ENCODE measurements at regions not wholly inside any gene's neighbourhood (a gene's known extent, or its start where the extent isn't known, plus 50 kb on each side); places are given as distances from the start of the nearest gene placed in this dataset.

- no peak overlapping the region for H3K4me3 ChIP-seq (ENCODE audit: low read depth, low read length)
- no peak for TF ChIP-seq CTCF (IDR thresholded peaks at IDR 0.05; ENCODE audit: low read depth, low read length)
Measured at GRCh38 chr4:147430111-147430510, 50.8 kb upstream of the EDNRA start.
